H54 (cell line): ENCODE measurements at regions not wholly inside any gene's neighbourhood (a gene's known extent, or its start where the extent isn't known, plus 50 kb on each side); places are given as distances from the start of the nearest gene placed in this dataset.

ENCODE experiments used
- DNase-seq: peaks from one replicate; pipeline ENCODE4 v3.0.0; 2011; ENCODE audit warnings: low spot score, mixed read lengths; ENCODE audit not compliant: insufficient read length
- FAIRE-seq: peaks from 3 replicates; lab custom pipeline; 2011; peaks lifted over from hg19 to GRCh38; lab: Jason Lieb, UNC
- POLR2A ChIP-seq: IDR thresholded peaks from 2 replicates; pipeline ENCODE4 v1.6.1; 2011; ENCODE audit warnings: low read depth, mild to moderate bottlenecking, low read length

DNA sequence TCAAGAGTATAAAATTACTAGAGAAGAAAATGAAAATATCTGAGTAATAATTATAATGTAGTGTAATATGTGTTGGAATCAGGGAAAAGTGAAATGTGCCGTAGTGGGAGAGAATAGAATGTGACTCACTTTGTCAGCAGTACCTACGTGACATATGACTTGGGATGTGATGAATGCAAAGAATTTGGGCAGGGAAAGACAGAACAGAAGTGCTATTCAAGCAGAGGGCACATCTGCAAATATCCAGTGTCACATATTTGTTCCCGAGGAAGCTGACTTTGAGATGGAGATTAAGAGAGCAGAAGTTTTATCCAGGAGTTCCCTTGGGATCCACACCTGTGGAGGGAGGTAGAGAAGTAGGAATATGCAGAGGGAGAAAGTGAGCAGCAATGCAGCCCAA lies 69.3 kb upstream of the HS3ST1 start:
- DNase-seq (no peak), FAIRE-seq (no peak)
- no peak for TF ChIP-seq POLR2A

- FAIRE-seq: no peak
- TF ChIP-seq POLR2A: no peak
- DNase-seq: no peak
Observed at GRCh38 chr4:11497212-11497806, 68.6 kb upstream of the HS3ST1 start.

- FAIRE-seq: peak; percentile 66
- no peak for TF ChIP-seq POLR2A
- no peak for DNase-seq
Observed at GRCh38 chr4:11496351-11496829, 67.7 kb upstream of the HS3ST1 start.

GRCh38 chr4:11495818-11496217 lies 67.1 kb upstream of the HS3ST1 start:
- DNase-seq (no peak), FAIRE-seq (no peak)
- no peak for TF ChIP-seq POLR2A

DNA sequence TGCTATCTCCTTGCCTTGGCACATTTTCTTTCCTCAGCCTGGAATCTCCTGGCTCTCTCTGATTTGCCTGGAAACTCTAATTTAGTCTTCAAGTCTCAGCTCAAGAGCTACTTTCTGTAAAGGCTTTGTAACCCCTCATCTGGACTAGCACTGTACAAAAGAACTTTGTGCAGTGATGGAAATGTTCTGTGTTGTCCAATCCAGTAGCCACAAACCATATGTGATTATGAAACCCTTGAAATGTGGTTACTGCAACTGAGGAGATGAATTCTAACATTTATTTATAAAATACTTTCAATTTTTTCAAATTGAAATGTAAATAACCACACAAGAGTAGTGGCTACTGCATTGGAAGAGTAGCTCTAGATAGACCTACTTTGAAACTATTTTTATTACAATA lies 66.6 kb upstream of the HS3ST1 start:
- FAIRE-seq (no peak), DNase-seq (no peak)
- TF ChIP-seq POLR2A: no peak

- DNase-seq (no peak), FAIRE-seq (no peak)
- TF ChIP-seq POLR2A: no peak
Observed at GRCh38 chr4:11494232-11494631, 65.5 kb upstream of the HS3ST1 start.

- no peak for FAIRE-seq
- no peak for DNase-seq
Observed at GRCh38 chr4:11489453-11490083, 60.9 kb upstream of the HS3ST1 start.

DNA sequence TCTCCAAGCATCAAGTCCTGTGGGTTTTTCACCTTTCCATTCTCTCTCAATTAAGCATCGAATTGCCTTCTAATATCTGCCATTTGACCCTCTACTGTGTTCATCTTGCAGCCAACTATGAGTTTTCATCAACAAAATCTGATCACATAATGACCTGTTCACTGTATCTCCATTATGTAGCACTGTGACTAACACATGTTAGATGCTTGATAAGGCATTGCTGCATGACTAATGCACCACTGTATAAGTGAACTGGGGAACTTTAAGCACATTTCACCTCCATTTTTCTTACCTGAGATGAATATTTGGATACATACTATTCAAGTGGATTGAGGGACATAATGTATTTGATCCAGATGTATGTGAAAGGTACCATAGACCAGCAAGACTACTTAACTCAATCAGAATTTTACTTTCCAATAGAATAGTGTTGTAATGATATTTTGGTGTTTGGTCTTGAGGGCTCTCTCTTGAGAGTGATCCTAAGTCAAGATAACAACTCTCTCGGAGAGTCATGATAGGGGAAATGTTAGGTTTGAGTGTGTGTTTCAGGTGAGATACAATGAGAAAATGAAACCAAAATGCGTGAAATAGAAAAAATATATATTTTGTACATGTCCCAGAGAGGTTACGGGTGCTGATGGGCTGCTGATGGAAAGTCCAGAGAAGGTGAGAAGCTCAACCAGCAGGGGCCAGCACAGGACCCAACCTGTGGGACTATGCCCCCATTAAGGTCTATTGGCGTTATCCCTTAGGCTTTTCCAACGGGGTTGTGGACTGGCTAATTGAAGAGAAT lies 60.2 kb upstream of the HS3ST1 start:
- no peak for TF ChIP-seq POLR2A
- DNase-seq (no peak), FAIRE-seq (no peak)

More at GRCh38 chr4:11489453-11490083, 60.9 kb upstream of the HS3ST1 start:
- TF ChIP-seq POLR2A: no peak

DNA sequence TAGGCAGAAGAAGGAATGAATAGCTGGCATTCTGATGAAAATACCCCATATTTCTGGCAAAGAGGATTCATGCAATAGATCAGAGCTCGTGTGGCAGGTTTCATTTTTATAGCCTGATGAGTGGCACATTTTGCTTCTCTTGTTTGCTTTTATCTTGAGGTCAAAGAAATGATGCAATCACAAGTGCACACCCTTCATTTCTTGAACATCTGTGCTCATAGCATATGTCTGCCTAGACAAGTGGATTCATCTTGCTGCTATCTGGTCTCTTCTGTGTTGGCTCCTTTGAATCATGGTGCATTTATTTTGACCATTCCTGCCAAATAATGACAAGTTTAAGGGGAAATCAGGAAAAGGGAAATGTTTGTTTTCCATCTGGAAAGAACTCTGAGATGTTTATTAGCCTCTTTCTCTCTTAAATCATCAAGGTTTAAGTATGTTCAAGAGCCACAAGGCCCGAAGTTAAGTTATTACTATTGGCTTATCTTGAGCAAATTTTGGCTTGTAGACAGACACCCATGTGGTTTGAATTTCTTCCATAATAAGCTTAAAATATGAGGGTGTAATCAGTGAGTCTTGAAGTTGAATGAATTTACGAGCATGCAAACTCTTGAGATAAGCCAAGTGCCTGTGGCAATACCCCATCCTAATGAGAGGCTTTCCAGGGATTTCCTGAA lies 59.3 kb upstream of the HS3ST1 start:
- no peak for TF ChIP-seq POLR2A
- FAIRE-seq: no peak
- no peak for DNase-seq

- no peak for DNase-seq
- no peak for TF ChIP-seq POLR2A
- FAIRE-seq: no peak
Observed at GRCh38 chr4:11487139-11487538, 58.4 kb upstream of the HS3ST1 start.

- no peak for TF ChIP-seq POLR2A
- FAIRE-seq: no peak
Observed at GRCh38 chr4:11485926-11486325, 57.2 kb upstream of the HS3ST1 start.

GRCh38 chr4:11484531-11484930 lies 55.8 kb upstream of the HS3ST1 start:
- FAIRE-seq (no peak), DNase-seq (no peak)
- no peak for TF ChIP-seq POLR2A

More at GRCh38 chr4:11485926-11486325, 57.2 kb upstream of the HS3ST1 start:
- no peak for DNase-seq

DNA sequence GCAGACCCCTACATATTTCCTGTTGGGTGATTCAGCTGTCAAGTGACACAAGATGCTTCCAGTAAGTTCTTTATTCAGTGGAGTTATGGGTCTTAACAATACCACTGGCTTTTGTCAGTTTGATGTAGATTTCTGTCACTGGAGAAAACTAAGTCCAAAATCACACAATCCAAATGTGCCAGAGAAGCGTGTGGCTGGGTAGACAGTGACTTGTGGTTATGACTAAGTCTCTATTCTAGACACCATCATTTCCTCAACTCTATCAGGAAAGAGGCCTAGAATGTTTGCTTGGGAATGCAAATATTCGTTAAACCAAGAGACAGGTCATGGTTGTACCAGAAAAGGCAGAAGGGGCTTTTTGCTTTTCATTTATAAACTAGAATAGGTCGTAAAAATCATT lies 54.4 kb upstream of the HS3ST1 start:
- no peak for DNase-seq
- no peak for FAIRE-seq
- TF ChIP-seq POLR2A: no peak

- DNase-seq (no peak), FAIRE-seq (no peak)
- no peak for TF ChIP-seq POLR2A
Observed at GRCh38 chr4:11480683-11481082, 52.0 kb upstream of the HS3ST1 start.
